Activated naive CD8-positive, alpha-beta T cell (primary cell): ENCODE measurements at regions not wholly inside any gene's neighbourhood (a gene's known extent, or its start where the extent isn't known, plus 50 kb on each side); places are given as distances from the start of the nearest gene placed in this dataset.
"Not testable (repeated sequence)": the region's sequence is repeated elsewhere in the genome, so short reads cannot be mapped to it uniquely, and the experiment has no call there.

Experiments used
- H3K27ac Mint-ChIP-seq: one replicate; pipeline ENCODE4 v1.8.0; 2021; ENCODE audit warnings: mixed read lengths
- H3K27me3 Mint-ChIP-seq: one replicate; pipeline ENCODE4 v1.8.0; 2021; ENCODE audit warnings: mixed read lengths
- H3K36me3 Mint-ChIP-seq: one replicate; pipeline ENCODE4 v1.8.0; 2021; ENCODE audit warnings: mixed read lengths
- H3K4me1 Mint-ChIP-seq: one replicate; pipeline ENCODE4 v1.8.0; 2021; ENCODE audit warnings: low read depth, mixed read lengths
- H3K4me3 Mint-ChIP-seq: one replicate; pipeline ENCODE4 v1.8.0; 2021; ENCODE audit warnings: mild to moderate bottlenecking, mixed read lengths
- H3K9me3 Mint-ChIP-seq: one replicate; pipeline ENCODE4 v1.8.0; 2021; ENCODE audit warnings: low read depth, mixed read lengths

GRCh38 chr15:87660251-87661129, 596.0 kb downstream of the NTRK3 start:
- Mint-ChIP-seq H3K4me1 (peaks cover 12% of the 10 kb centered on the region), H3K36me3 (no peaks in the 10 kb centered on the region), H3K4me3 (no peak overlapping the region), H3K27me3 (no peaks in the 10 kb centered on the region), H3K27ac (no peak overlapping the region), H3K9me3 (no peaks in the 10 kb centered on the region)

- H3K4me1 Mint-ChIP-seq = peaks cover 12% of the 10 kb centered on the region
- H3K4me3 Mint-ChIP-seq = no peak overlapping the region
- H3K27ac Mint-ChIP-seq = no peak overlapping the region
- no peaks in the 10 kb centered on the region for H3K36me3 Mint-ChIP-seq
- H3K27me3 Mint-ChIP-seq = no peaks in the 10 kb centered on the region
- no peaks in the 10 kb centered on the region for H3K9me3 Mint-ChIP-seq
These were observed 600.2 kb downstream of the NTRK3 start for GRCh38 chr15:87656372-87656771.

- H3K27me3 Mint-ChIP-seq = no peaks in the 10 kb centered on the region
- no peaks in the 10 kb centered on the region for H3K9me3 Mint-ChIP-seq
- H3K27ac Mint-ChIP-seq = no peak overlapping the region
- no peaks in the 10 kb centered on the region for H3K36me3 Mint-ChIP-seq
- no peaks in the 10 kb centered on the region for H3K4me1 Mint-ChIP-seq
- no peak overlapping the region for H3K4me3 Mint-ChIP-seq
These were observed 602.9 kb downstream of the NTRK3 start for GRCh38 chr15:87653646-87654045.

- no peak overlapping the region for H3K4me3 Mint-ChIP-seq
- no peaks in the 10 kb centered on the region for H3K36me3 Mint-ChIP-seq
- no peaks in the 10 kb centered on the region for H3K27me3 Mint-ChIP-seq
- peaks cover 11% of the 10 kb centered on the region for H3K4me1 Mint-ChIP-seq
- no peak overlapping the region for H3K27ac Mint-ChIP-seq
- no peaks in the 10 kb centered on the region for H3K9me3 Mint-ChIP-seq
These were observed 607.4 kb downstream of the NTRK3 start for GRCh38 chr15:87649175-87649574.

- no peaks in the 10 kb centered on the region for H3K9me3 Mint-ChIP-seq
- no peaks in the 10 kb centered on the region for H3K36me3 Mint-ChIP-seq
- H3K27me3 Mint-ChIP-seq = no peaks in the 10 kb centered on the region
- H3K27ac Mint-ChIP-seq = no peak overlapping the region
- no peak overlapping the region for H3K4me3 Mint-ChIP-seq
- peaks cover 20% of the 10 kb centered on the region for H3K4me1 Mint-ChIP-seq
These were observed 608.3 kb downstream of the NTRK3 start for GRCh38 chr15:87648278-87648677.

- H3K9me3 Mint-ChIP-seq = no peaks in the 10 kb centered on the region
- no peaks in the 10 kb centered on the region for H3K27me3 Mint-ChIP-seq
- no peaks in the 10 kb centered on the region for H3K36me3 Mint-ChIP-seq
- H3K4me1 Mint-ChIP-seq = peaks cover 31% of the 10 kb centered on the region
- no peak overlapping the region for H3K4me3 Mint-ChIP-seq
- H3K27ac Mint-ChIP-seq = no peak overlapping the region
These were observed 610.8 kb downstream of the NTRK3 start for GRCh38 chr15:87645723-87646122.

GRCh38 chr15:87642997-87643396, 613.5 kb downstream of the NTRK3 start:
- Mint-ChIP-seq H3K4me1 (peaks cover 35% of the 10 kb centered on the region), H3K4me3 (peak overlapping the region; percentile 4), H3K27ac (peak overlapping the region; percentile 22)
- H3K9me3 Mint-ChIP-seq, H3K27me3 Mint-ChIP-seq, H3K36me3 Mint-ChIP-seq: not testable (repeated sequence)

GRCh38 chr15:87639305-87640011, 617.1 kb downstream of the NTRK3 start:
- H3K4me1 Mint-ChIP-seq = peaks cover 25% of the 10 kb centered on the region
- no peaks in the 10 kb centered on the region for H3K9me3 Mint-ChIP-seq
- H3K4me3 Mint-ChIP-seq = no peak overlapping the region
- no peaks in the 10 kb centered on the region for H3K36me3 Mint-ChIP-seq
- H3K27ac Mint-ChIP-seq = no peak overlapping the region
- H3K27me3 Mint-ChIP-seq = peaks cover 2% of the 10 kb centered on the region

- no peaks in the 10 kb centered on the region for H3K9me3 Mint-ChIP-seq
- H3K4me1 Mint-ChIP-seq = peaks cover 18% of the 10 kb centered on the region
- H3K27ac Mint-ChIP-seq = no peak overlapping the region
- H3K27me3 Mint-ChIP-seq = peaks cover 2% of the 10 kb centered on the region
- no peaks in the 10 kb centered on the region for H3K36me3 Mint-ChIP-seq
- no peak overlapping the region for H3K4me3 Mint-ChIP-seq
These were observed 617.9 kb downstream of the NTRK3 start for GRCh38 chr15:87638554-87639083.

GRCh38 chr15:87634361-87634760, 622.2 kb downstream of the NTRK3 start:
- Mint-ChIP-seq H3K27me3 (peaks cover 2% of the 10 kb centered on the region), H3K4me1 (no peaks in the 10 kb centered on the region), H3K4me3 (no peak overlapping the region), H3K27ac (no peak overlapping the region), H3K9me3 (no peaks in the 10 kb centered on the region), H3K36me3 (no peaks in the 10 kb centered on the region)

GRCh38 chr15:87633525-87633924, 623.0 kb downstream of the NTRK3 start:
- no peak overlapping the region for H3K4me3 Mint-ChIP-seq
- H3K9me3 Mint-ChIP-seq = no peaks in the 10 kb centered on the region

GRCh38 chr15:87632364-87632763, 624.2 kb downstream of the NTRK3 start:
- H3K27ac Mint-ChIP-seq = no peak overlapping the region

More at GRCh38 chr15:87633525-87633924, 623.0 kb downstream of the NTRK3 start:
- Mint-ChIP-seq H3K27me3 (peaks cover 2% of the 10 kb centered on the region), H3K4me1 (no peaks in the 10 kb centered on the region), H3K27ac (no peak overlapping the region), H3K36me3 (no peaks in the 10 kb centered on the region)

GRCh38 chr15:87631775-87632174, 624.8 kb downstream of the NTRK3 start:
- Mint-ChIP-seq H3K9me3 (no peaks in the 10 kb centered on the region), H3K36me3 (no peaks in the 10 kb centered on the region), H3K27ac (no peak overlapping the region), H3K4me1 (no peaks in the 10 kb centered on the region), H3K27me3 (peaks cover 2% of the 10 kb centered on the region), H3K4me3 (no peak overlapping the region)

More at GRCh38 chr15:87632364-87632763, 624.2 kb downstream of the NTRK3 start:
- Mint-ChIP-seq H3K27me3 (peaks cover 2% of the 10 kb centered on the region), H3K4me1 (no peaks in the 10 kb centered on the region), H3K9me3 (no peaks in the 10 kb centered on the region), H3K36me3 (no peaks in the 10 kb centered on the region), H3K4me3 (no peak overlapping the region)

- Mint-ChIP-seq H3K9me3 (no peaks in the 10 kb centered on the region), H3K4me3 (no peak overlapping the region), H3K27ac (no peak overlapping the region), H3K36me3 (no peaks in the 10 kb centered on the region), H3K4me1 (no peaks in the 10 kb centered on the region), H3K27me3 (peaks cover 2% of the 10 kb centered on the region)
These were observed 625.4 kb downstream of the NTRK3 start for GRCh38 chr15:87631093-87631492.

GRCh38 chr15:87628311-87628710, 628.2 kb downstream of the NTRK3 start:
- H3K36me3 Mint-ChIP-seq = no peaks in the 10 kb centered on the region
- H3K27ac Mint-ChIP-seq = no peak overlapping the region
- H3K9me3 Mint-ChIP-seq = peaks cover 5% of the 10 kb centered on the region

More at GRCh38 chr15:87628311-87628710, 628.2 kb downstream of the NTRK3 start:
- Mint-ChIP-seq H3K4me1 (no peaks in the 10 kb centered on the region), H3K4me3 (no peak overlapping the region), H3K27me3 (no peaks in the 10 kb centered on the region)
